ENCODE measurements at regions not wholly inside any gene's neighbourhood (a gene's known extent, or its start where the extent isn't known, plus 50 kb on each side); places are given as distances from the start of the nearest gene placed in this dataset.

- H3K4me3 ChIP-seq: no peak overlapping the region
- H2AFZ ChIP-seq (ENCODE audit: low read depth, low read length): no peak overlapping the region
- H3K27me3 ChIP-seq (ENCODE audit: control insufficient read depth in 2 of 2, insufficient read depth in 2 of 2, low read length in 2 of 2): peaks cover 2 to 15% of the 10 kb centered on the region in 2 experiments; a peak in 4 of 5 replicates
- FAIRE-seq (no peak), DNase-seq (ENCODE audit: extremely low read depth in 1 of 4, low spot score in 3 of 4) (no peak), ATAC-seq (no peak)
- intact Hi-C loops (cut with micrococcal nuclease) (no loop called here), in situ Hi-C loops (cut with MboI) (no loop called here)
- H3K36me3 ChIP-seq (ENCODE audit: control insufficient read depth, insufficient read depth, low read length): no peaks in the 10 kb centered on the region
- WGBS (ENCODE audit: insufficient coverage, low coverage, missing lambda C conversion rate): 0% methylated on average over 7 of the region's 7 CpGs
- no peak overlapping the region for H3K4me2 ChIP-seq (ENCODE audit: insufficient read depth, low read length)
- POLR2A ChIA-PET: no interaction called here
- CTCF ChIA-PET (ENCODE audit: low intra/inter-chr PET ratio): no interaction called here
- no peaks in the 10 kb centered on the region for H3K79me2 ChIP-seq (ENCODE audit: control insufficient read depth, insufficient read depth, low read length)
- H3K4me1 ChIP-seq (replicated peaks in 1 of 2; ENCODE audit: control insufficient read depth in 2 of 2, insufficient read depth in 2 of 2, low read length in 2 of 2): no peaks in the 10 kb centered on the region
- H3K9me3 ChIP-seq (replicated peaks; ENCODE audit: control insufficient read depth, insufficient read depth, low read depth, low read length): no peaks in the 10 kb centered on the region
- no peak overlapping the region for H3K27ac ChIP-seq (ENCODE audit: extremely low read depth, low read depth, low read length)
- H3K9me1 ChIP-seq (ENCODE audit: control insufficient read depth, insufficient read depth, low read length): no peaks in the 10 kb centered on the region
- H4K20me1 ChIP-seq (replicated peaks; ENCODE audit: control insufficient read depth, insufficient read depth, low read length): 0 out of 2 replicates have a peak, but pooled peaks cover 2% of the 10 kb centered on the region
- TF ChIP-seq RBM22 (IDR thresholded peaks at IDR 0.05; ENCODE audit: low read depth, low read length, poor library complexity, severe bottlenecking) (no peak), POLR3A (IDR thresholded peaks at IDR 0.05; ENCODE audit: borderline replicate concordance, extremely low read depth, insufficient read depth, insufficient read length) (no peak), EHMT2 (IDR thresholded peaks at IDR 0.05) (no peak), CBX8 (IDR thresholded peaks at IDR 0.05; ENCODE audit: borderline replicate concordance, extremely low read depth, low read depth, low read length, poor library complexity, severe bottlenecking) (no peak), HDAC3 (IDR thresholded peaks at IDR 0.05; ENCODE audit: borderline replicate concordance, partially characterized antibody) (no peak), ZNF318 (IDR thresholded peaks at IDR 0.05; ENCODE audit: borderline replicate concordance in 1 of 2, low read depth in 1 of 2) (no peak), EP400 (IDR thresholded peaks at IDR 0.05) (no peak), FOXP1 (CRISPR knock-in tag; IDR thresholded peaks at IDR 0.05) (no peak), SMAD1 (IDR thresholded peaks at IDR 0.05; ENCODE audit: low read depth, low read length, partially characterized antibody) (no peak), GATAD2A (IDR thresholded peaks at IDR 0.05) (no peak), TFAM (CRISPR knock-in tag; conservative IDR thresholded peaks at IDR 0.05) (no peak)
- no peak overlapping the region for H3K9ac ChIP-seq (ENCODE audit: insufficient read depth in 1 of 2, low read depth in 2 of 2, low read length in 2 of 2)
- no TSS peak for BruUV-seq (replicated peaks)
Observed at GRCh38 chr1:34645109-34645688, 109.6 kb upstream of the GJB5 start.

Measured in K562 (cell line).